DMS79 (cell line): ENCODE measurements at regions not wholly inside any gene's neighbourhood (a gene's known extent, or its start where the extent isn't known, plus 50 kb on each side); places are given as distances from the start of the nearest gene placed in this dataset.

Experiments
- DNase-seq: peaks from one replicate; lab custom pipeline; 2025; lab: John Stamatoyannopoulos, UW

DNA sequence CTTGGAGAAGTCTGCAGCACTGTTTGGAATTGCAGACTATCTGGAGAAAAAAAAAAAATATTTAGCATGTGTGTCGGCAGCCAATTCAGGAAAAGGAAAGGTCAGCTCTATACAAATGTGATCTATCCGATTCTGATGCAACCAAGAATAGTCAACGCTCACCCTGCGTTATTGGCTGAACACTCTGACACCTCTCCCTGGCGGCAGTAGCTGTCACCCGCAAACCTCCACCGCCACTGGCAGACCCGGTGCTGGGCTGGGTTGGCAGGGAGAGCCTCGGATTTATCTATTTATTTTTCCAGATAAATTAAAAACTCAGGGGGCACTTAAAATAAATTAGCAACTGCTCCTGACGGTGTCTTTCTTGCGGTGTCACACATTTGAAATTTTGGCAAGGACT, 409.7 kb downstream of the VRK1 start:
- DNase-seq: no peak

GRCh38 chr14:97210202-97210601, 413.0 kb downstream of the VRK1 start:
- no peak for DNase-seq

GRCh38 chr14:97212399-97212798, 415.2 kb downstream of the VRK1 start:
- DNase-seq: no peak

DNA sequence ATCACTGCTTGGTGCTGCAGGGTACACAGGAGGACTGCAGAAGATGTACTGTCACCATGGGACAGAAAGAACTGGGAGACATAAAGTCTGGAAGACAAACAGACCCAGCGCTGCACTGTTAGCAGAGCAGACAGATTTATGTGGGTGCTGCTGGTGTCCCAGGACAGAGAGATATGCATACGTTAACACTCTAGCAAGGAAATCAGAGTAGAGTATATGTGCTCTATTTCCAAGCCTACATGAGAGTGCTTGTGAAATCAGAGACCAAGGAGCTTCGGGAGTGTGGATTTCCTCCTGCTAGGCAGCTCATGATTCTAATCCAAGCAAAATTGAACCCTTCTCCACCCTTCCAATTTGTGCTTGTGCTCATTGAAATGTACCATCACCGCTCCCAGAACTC, 416.5 kb downstream of the VRK1 start:
- no peak for DNase-seq

- DNase-seq: no peak
These were observed 418.2 kb downstream of the VRK1 start for GRCh38 chr14:97215263-97215969.

GRCh38 chr14:97217111-97217885, 420.1 kb downstream of the VRK1 start:
- no peak for DNase-seq

- DNase-seq: no peak
These were observed 421.1 kb downstream of the VRK1 start for GRCh38 chr14:97218274-97218673.

GRCh38 chr14:97218691-97219430, 421.7 kb downstream of the VRK1 start:
- no peak for DNase-seq

DNA sequence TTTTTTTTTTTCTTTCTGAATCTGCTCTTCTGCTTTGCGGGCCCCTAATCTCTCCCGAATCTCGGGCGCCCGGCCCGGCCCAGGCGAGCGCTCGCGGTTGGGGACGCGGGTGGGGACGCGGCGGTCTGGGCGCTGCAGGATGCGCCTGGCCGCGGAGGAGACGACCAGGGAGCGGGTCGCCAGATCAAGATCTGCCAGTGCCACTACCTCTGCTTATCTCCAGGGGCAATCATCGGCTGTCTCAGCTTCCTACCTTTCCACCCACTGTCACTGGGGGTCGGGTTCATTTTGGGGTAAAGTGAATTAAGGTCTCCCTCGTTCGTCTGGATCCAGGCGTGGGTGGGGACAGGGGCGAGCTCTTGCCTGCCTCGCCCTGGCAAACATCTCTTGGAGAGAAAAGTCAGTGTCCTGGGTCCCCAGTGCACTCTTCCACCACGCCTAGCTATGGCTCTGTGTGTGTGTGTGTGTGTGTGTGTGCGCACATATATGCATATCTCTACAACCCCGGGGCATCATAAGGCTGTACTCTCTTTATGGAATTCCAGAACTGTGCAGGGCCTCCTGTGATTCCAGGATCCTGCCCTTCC, 422.3 kb downstream of the VRK1 start:
- DNase-seq: no peak

- no peak for DNase-seq
These were observed 424.5 kb downstream of the VRK1 start for GRCh38 chr14:97221572-97222285.

DNA sequence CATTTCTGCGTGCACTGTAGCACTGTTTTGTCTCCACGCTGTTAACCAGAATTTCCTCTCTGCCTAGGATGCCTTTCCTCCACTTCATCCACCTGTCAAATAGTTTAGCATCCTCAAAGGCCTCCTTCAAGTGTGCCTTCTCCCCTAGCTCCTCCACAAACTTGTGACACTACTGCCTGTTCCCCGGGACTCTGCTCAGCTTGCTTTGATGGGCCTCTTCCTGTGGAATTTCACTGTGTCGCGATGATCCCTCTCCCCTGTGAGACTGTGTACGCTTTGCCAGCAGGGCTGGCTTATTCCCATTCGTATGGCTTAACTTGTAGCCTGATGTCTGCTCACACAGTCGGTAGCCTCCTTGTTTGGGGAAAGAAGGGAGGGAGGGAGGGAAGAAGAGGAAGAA, 426.8 kb downstream of the VRK1 start:
- no peak for DNase-seq

DNA sequence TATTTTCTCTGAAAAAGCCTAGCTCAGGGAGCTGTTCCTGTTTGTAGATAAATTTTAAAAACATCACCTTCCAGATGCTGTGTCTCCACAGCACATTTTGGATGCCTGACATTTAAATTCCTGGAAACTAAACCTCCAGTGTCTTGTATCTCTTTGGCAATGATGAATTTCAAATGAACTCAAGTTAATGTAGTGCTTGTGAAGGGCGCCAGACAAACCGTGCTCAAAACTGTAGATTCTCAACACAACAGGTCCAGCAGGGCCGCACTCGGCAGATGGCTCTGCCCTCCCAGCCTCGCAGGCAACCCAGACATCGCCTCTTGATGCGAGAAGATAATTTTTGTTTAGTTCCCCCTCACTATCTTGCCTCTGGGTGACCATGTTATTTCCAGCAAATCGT, 432.9 kb downstream of the VRK1 start:
- DNase-seq: no peak

DNA sequence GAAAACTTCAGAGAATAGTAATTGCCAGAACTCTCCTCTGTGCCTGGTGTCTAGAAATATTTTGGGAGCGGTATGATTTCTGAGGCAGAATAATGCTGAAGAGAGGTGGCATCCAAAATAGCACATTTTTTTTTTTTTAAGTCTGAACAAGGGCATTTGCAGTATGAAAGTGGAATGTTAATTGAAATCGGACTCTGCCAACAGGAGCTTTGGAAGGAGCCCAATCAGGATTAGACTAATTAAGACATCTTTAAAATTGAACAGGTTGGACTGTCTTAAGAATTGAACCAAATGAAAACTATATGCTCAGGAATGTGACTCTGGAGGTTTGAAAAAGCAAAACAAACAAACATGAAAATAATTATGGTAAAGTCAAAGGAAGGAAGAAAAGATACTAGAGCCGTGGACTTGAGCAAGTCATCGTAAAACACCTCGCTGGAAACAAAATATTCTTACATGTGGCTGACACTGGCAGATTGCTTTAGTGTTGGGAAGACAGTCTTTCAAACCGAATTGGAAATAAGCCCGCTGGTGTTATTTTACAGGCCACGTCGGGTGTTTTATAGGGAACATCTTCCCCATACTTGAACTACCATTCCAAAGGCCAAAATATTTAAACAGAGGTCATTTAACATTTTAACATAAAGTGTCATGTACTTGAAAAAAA, 436.3 kb downstream of the VRK1 start:
- DNase-seq: no peak

- no peak for DNase-seq
These were observed 449.5 kb downstream of the VRK1 start for GRCh38 chr14:97246648-97247047.

- DNase-seq: no peak
These were observed 451.8 kb downstream of the VRK1 start for GRCh38 chr14:97248973-97249372.

DNA sequence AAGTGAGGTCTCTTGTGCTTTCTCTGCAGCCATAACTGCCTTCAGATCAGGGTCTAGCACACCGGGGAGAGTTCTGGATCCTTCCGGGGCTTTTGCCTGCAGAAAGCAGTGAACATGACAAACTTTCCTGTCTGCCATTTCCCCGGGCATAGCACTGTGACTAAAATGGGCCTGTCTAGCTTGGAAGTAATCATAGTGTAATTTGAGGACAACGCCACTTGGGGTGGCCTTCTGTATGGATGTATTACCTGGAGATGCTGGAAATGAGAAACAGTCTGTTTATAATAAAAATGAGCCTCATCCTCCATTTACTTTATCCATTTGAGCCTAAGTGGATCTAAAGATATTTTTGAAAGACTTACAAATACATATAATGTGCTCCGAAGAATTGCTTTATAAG, 453.7 kb downstream of the VRK1 start:
- DNase-seq: no peak

- no peak for DNase-seq
These were observed 454.4 kb downstream of the VRK1 start for GRCh38 chr14:97251491-97252155.

DNA sequence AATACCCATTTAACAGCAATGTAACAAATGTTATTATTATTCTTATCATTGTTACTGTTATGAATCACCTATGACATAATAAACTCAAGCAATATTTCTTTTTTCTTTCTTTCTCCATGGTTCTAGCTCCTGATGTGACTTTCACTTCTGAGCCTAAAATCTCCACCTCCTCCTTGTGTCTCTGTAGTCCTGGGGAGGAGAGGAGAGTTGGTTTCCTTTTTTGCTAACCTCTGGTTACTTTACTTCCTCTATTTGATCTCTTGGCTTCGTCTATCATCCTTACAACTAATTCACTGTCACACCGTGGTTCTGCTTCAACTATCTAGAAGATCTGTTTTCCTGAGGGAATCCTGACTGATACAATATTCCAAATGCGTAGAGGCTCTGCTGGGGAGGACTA, 456.6 kb downstream of the VRK1 start:
- DNase-seq: no peak

- DNase-seq: no peak
These were observed 465.2 kb downstream of the VRK1 start for GRCh38 chr14:97262336-97262735.

DNA sequence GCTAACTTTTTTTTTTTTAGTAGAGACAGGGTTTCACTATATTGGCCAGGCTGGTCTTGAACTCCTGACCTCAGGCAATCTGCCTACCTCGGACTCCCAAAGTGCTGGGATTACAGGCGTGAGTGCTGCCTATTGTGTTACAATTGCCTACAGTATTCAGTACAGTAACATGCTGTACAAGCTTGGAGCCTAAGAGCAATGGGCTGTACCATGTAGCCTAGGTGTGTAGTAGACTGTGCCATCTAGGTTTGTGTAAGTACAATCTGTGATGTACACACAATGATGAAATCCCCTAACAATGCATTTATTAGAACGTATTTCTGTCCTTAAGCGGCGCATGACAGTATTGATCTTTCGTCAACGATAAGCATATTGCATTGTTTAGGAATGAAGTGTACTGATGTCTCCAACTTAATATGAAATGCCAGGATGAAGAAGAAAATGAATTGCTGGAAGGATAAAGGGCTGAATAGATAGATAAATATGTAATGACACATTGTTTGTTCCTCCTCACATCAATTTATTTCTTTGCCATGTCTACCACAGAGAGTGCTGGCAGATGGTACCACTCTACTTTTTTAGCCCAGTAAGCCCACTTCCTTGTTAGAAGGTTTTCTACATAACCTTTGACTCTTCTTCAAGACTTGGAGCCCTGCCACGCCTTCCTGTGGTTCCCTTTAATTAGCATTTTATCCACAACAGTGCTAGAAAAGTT, 467.5 kb downstream of the VRK1 start:
- no peak for DNase-seq
